H9 (cell line): ENCODE measurements at regions not wholly inside any gene's neighbourhood (a gene's known extent, or its start where the extent isn't known, plus 50 kb on each side); places are given as distances from the start of the nearest gene placed in this dataset.

ENCODE experiments used
- DNase-seq: peaks from one replicate; pipeline ENCODE4 v3.0.0-alpha.2; 2017
- H2AFZ ChIP-seq: one replicate; pipeline ENCODE4 v1.6.1; 2013; ENCODE audit warnings: mild to moderate bottlenecking, low read length, control low read depth, moderate library complexity
- H2AK5ac ChIP-seq: 2 replicates; pipeline ENCODE4 v1.6.1; 2013; ENCODE audit warnings: low read length, control low read depth, mixed read lengths; ENCODE audit not compliant: insufficient read length
- H2BK120ac ChIP-seq: one replicate; pipeline ENCODE4 v1.6.1; 2013; ENCODE audit warnings: low read depth, mild to moderate bottlenecking, low read length, control low read depth, inconsistent platforms; ENCODE audit not compliant: poor library complexity, severe bottlenecking
- H2BK12ac ChIP-seq: 2 replicates; pipeline ENCODE4 v1.6.1; 2013; ENCODE audit warnings: low read length, control low read depth, mixed read lengths, low read depth; ENCODE audit not compliant: insufficient read length
- H2BK15ac ChIP-seq: 2 replicates; pipeline ENCODE4 v1.6.1; 2013; ENCODE audit warnings: low read depth, low read length, control low read depth
- H2BK20ac ChIP-seq: one replicate; pipeline ENCODE4 v1.6.1; 2013; ENCODE audit warnings: low read depth, mild to moderate bottlenecking, low read length, control low read depth, inconsistent platforms; ENCODE audit not compliant: poor library complexity, severe bottlenecking
- H2BK5ac ChIP-seq: 2 replicates; pipeline ENCODE4 v1.6.1; 2013; ENCODE audit warnings: low read length, control low read depth, mixed read lengths; ENCODE audit not compliant: insufficient read length
- H3K14ac ChIP-seq: 2 replicates; pipeline ENCODE4 v1.6.1; 2013; ENCODE audit warnings: low read length, control low read depth; ENCODE audit not compliant: insufficient read depth
- H3K18ac ChIP-seq: 2 replicates; pipeline ENCODE4 v1.6.1; 2013; ENCODE audit warnings: low read depth, mild to moderate bottlenecking, mixed read lengths, low read length, control low read depth; ENCODE audit not compliant: insufficient read length
- H3K23ac ChIP-seq: 2 replicates; pipeline ENCODE4 v1.6.1; 2013; ENCODE audit warnings: low read length, control low read depth, mixed read lengths, low read depth; ENCODE audit not compliant: insufficient read length
- H3K23me2 ChIP-seq: 2 replicates; pipeline ENCODE4 v1.6.1; 2013; ENCODE audit warnings: low read depth, mild to moderate bottlenecking, mixed read lengths, low read length, control low read depth; ENCODE audit not compliant: insufficient read length, poor library complexity, severe bottlenecking
- H3K27ac ChIP-seq: 2 replicates; pipeline ENCODE4 v1.5.1; 2013; ENCODE audit warnings: low read length, control low read depth, mixed read lengths, low read depth; ENCODE audit not compliant: insufficient read length
- H3K27me3 ChIP-seq: 2 replicates; pipeline ENCODE4 v1.6.1; 2013; ENCODE audit warnings: low read length, control low read depth, inconsistent platforms; ENCODE audit not compliant: insufficient read depth
- H3K4ac ChIP-seq: 2 replicates; pipeline ENCODE4 v1.6.1; 2013; ENCODE audit warnings: low read depth, mild to moderate bottlenecking, control low read depth, inconsistent platforms, low read length, moderate library complexity
- H3K4me1 ChIP-seq: 2 replicates; pipeline ENCODE4 v1.6.1; 2013; ENCODE audit warnings: low read length, control low read depth, inconsistent platforms; ENCODE audit not compliant: insufficient read depth
- H3K4me2 ChIP-seq: 2 replicates; pipeline ENCODE4 v1.6.1; 2013; ENCODE audit warnings: low read length, control low read depth, mixed read lengths; ENCODE audit not compliant: insufficient read length, insufficient read depth
- H3K56ac ChIP-seq: 2 replicates; pipeline ENCODE4 v1.6.1; 2013; ENCODE audit warnings: low read depth, mild to moderate bottlenecking, mixed read lengths, low read length, control low read depth; ENCODE audit not compliant: insufficient read length
- H3K79me1 ChIP-seq: 2 replicates; pipeline ENCODE4 v1.6.1; 2013; ENCODE audit warnings: low read depth, mild to moderate bottlenecking, moderate library complexity, low read length, control low read depth, inconsistent platforms; ENCODE audit not compliant: insufficient read depth, poor library complexity, severe bottlenecking
- H3K79me2 ChIP-seq: 2 replicates; pipeline ENCODE4 v1.6.1; 2013; ENCODE audit warnings: low read length, control low read depth, inconsistent platforms; ENCODE audit not compliant: insufficient read depth
- H3K9ac ChIP-seq: 2 replicates; pipeline ENCODE4 v1.6.1; 2013; ENCODE audit warnings: low read length, control low read depth, mixed read lengths; ENCODE audit not compliant: insufficient read length; ENCODE audit errors: extremely low read depth
- H3K9me3 ChIP-seq: one replicate; pipeline ENCODE4 v1.6.1; 2013; ENCODE audit warnings: low read depth, low read length, inconsistent platforms; ENCODE audit not compliant: control insufficient read depth
- H3T11ph ChIP-seq: one replicate; pipeline ENCODE4 v1.6.1; 2013; ENCODE audit warnings: mild to moderate bottlenecking, low read length, control low read depth, inconsistent platforms
- H4K20me1 ChIP-seq: one replicate; pipeline ENCODE4 v1.6.1; 2013; ENCODE audit not compliant: control insufficient read depth, insufficient read length, insufficient read depth
- H4K5ac ChIP-seq: 2 replicates; pipeline ENCODE4 v1.6.1; 2013; ENCODE audit warnings: low read depth, mild to moderate bottlenecking, mixed read lengths, low read length, control low read depth; ENCODE audit not compliant: insufficient read length
- H4K8ac ChIP-seq: replicated peaks from 2 replicates; pipeline ENCODE4 v1.6.1; 2013; ENCODE audit warnings: low read length, control low read depth, mixed read lengths, low read depth; ENCODE audit not compliant: insufficient read length
- H4K91ac ChIP-seq: 2 replicates; pipeline ENCODE4 v1.6.1; 2013; ENCODE audit warnings: low read depth, mild to moderate bottlenecking, moderate library complexity, mixed read lengths, low read length, control low read depth; ENCODE audit not compliant: insufficient read length
- H3K27ac Mint-ChIP-seq, 3 experiments: 2 replicates in 2 of 3; 3 replicates in 1 of 3; pipeline ENCODE4 v1.8.0; 2020 to 2021; ENCODE audit warnings: mixed read lengths in 3 of 3, mild to moderate bottlenecking in 1 of 3, moderate library complexity in 1 of 3
- H3K27me3 Mint-ChIP-seq: 2 replicates; pipeline ENCODE4 v1.8.0; 2021; ENCODE audit warnings: low read depth, mild to moderate bottlenecking, moderate library complexity, mixed read lengths
- H3K36me3 Mint-ChIP-seq, 3 experiments: 2 replicates in 2 of 3; 3 replicates in 1 of 3; pipeline ENCODE4 v1.8.0; 2020 to 2021; ENCODE audit warnings: low read depth in 3 of 3, mixed read lengths in 3 of 3; ENCODE audit not compliant: insufficient read depth in 1 of 3
- H3K4me1 Mint-ChIP-seq, 2 experiments: 2 replicates each; pipeline ENCODE4 v1.8.0; 2020; ENCODE audit warnings: mixed read lengths in 2 of 2
- H3K4me3 Mint-ChIP-seq, 2 experiments: 2 replicates in 1 of 2; 3 replicates in 1 of 2; pipeline ENCODE4 v1.8.0; 2020 to 2021; ENCODE audit warnings: mild to moderate bottlenecking in 2 of 2, mixed read lengths in 2 of 2, moderate library complexity in 1 of 2
- H3K9me3 Mint-ChIP-seq, 2 experiments: 2 replicates in 1 of 2; 3 replicates in 1 of 2; pipeline ENCODE4 v1.8.0; 2020; ENCODE audit warnings: mild to moderate bottlenecking in 2 of 2, mixed read lengths in 2 of 2, moderate library complexity in 1 of 2
- WGBS: extraction: QIAGEN DNeasy Blood & Tissue Kit; methylation state at CpG from one replicate; pipeline ENCODE4 v1.1.7; 2013; ENCODE audit warnings: missing lambda C conversion rate, low lambda C conversion rate, mixed read lengths; ENCODE audit not compliant: insufficient read length; ENCODE audit errors: extremely low coverage; 5-methylcytosine and 5-hydroxymethylcytosine counted together
- TF ChIP-seq, protein P1 (sequence below): fragments of 200-600 bp; sonication (generic); conservative IDR thresholded peaks from 3 replicates; pipeline ENCODE4 v1.8.0; 2021; ENCODE audit warnings: antibody characterized with exemption, mild to moderate bottlenecking

DNA sequence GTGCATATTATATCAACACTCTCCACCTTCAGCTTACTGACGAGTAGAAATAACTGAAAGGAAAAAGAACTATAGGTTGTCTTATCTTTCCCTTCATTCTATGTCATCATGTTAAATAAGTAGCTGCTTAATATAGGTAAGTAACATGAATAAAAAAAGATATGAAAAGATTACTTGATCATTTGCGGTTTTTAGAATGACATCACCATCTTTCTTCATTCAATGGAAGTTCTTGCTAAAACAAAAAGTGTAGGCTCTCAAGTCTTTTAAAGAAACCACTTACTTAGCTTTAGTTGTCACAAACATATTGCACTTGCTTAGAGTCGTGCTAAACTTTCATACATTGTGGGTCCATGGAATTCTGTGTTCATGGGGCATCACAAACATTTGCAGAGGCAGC lies 331.1 kb upstream of the DEPDC1 start:
- no peaks in the 10 kb centered on the region for H4K20me1 ChIP-seq

More for the DNA sequence above, 331.1 kb upstream of the DEPDC1 start:
- Mint-ChIP-seq H3K36me3 (peaks cover 0 to 13% (median 5%) of the 10 kb centered on the region in 3 experiments; a peak in 4 of 7 replicates), H3K27me3 (no peaks in the 10 kb centered on the region), H3K4me1 (peaks cover 0 to 3% of the 10 kb centered on the region in 2 experiments; a peak in 2 of 4 replicates), H3K4me3 (no peak overlapping the region), H3K9me3 (peaks cover 10 to 11% of the 10 kb centered on the region in 2 experiments), H3K27ac (no peak overlapping the region)
- Histone ChIP-seq H3K14ac (no peak overlapping the region), H4K8ac (no peak overlapping the region), H2BK15ac (no peak overlapping the region), H2BK20ac (no peak overlapping the region), H3K9me3 (no peaks in the 10 kb centered on the region), H3K4me2 (no peak overlapping the region), H3K79me2 (no peaks in the 10 kb centered on the region), H2BK5ac (no peak overlapping the region), H2AK5ac (no peak overlapping the region), H3K56ac (no peak overlapping the region), H3K4me1 (peaks cover 2% of the 10 kb centered on the region; the same call in 1 of the 2 replicates), H2BK12ac (no peak overlapping the region), H3K79me1 (no peaks in the 10 kb centered on the region), H3K23ac (no peak overlapping the region), H3K4ac (no peak overlapping the region), H3K27ac (no peak overlapping the region), H3K9ac (no peak overlapping the region), H3K27me3 (no peaks in the 10 kb centered on the region), H3K23me2 (no peaks in the 10 kb centered on the region), H4K91ac (no peak overlapping the region), H3T11ph (no peak overlapping the region), H4K5ac (no peak overlapping the region), H3K18ac (no peak overlapping the region), H2BK120ac (no peak overlapping the region), H2AFZ (no peak overlapping the region)
- no peak for DNase-seq
- WGBS: no CpG with 5 or more reads among the region's 3 CpGs
- TF ChIP-seq, protein P1, sequence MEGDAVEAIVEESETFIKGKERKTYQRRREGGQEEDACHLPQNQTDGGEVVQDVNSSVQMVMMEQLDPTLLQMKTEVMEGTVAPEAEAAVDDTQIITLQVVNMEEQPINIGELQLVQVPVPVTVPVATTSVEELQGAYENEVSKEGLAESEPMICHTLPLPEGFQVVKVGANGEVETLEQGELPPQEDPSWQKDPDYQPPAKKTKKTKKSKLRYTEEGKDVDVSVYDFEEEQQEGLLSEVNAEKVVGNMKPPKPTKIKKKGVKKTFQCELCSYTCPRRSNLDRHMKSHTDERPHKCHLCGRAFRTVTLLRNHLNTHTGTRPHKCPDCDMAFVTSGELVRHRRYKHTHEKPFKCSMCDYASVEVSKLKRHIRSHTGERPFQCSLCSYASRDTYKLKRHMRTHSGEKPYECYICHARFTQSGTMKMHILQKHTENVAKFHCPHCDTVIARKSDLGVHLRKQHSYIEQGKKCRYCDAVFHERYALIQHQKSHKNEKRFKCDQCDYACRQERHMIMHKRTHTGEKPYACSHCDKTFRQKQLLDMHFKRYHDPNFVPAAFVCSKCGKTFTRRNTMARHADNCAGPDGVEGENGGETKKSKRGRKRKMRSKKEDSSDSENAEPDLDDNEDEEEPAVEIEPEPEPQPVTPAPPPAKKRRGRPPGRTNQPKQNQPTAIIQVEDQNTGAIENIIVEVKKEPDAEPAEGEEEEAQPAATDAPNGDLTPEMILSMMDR: no peak
